Trophoblast cell (in vitro differentiated cells and primary cell): ENCODE measurements at regions not wholly inside any gene's neighbourhood (a gene's known extent, or its start where the extent isn't known, plus 50 kb on each side); places are given as distances from the start of the nearest gene placed in this dataset.

Experiments used
- DNase-seq, 2 donors: peaks; one replicate each; pipeline ENCODE4 v3.0.0-alpha.2; 2016
- H2AFZ ChIP-seq: 2 replicates; pipeline ENCODE4 v1.6.1; 2013; ENCODE audit warnings: low read length, moderate library complexity, mild to moderate bottlenecking; ENCODE audit not compliant: insufficient read depth, poor library complexity
- H2AK5ac ChIP-seq: 2 replicates; pipeline ENCODE4 v1.6.1; 2013; ENCODE audit warnings: mild to moderate bottlenecking, low read length
- H2BK120ac ChIP-seq: 2 replicates; pipeline ENCODE4 v1.6.1; 2013; ENCODE audit warnings: low read length, mild to moderate bottlenecking, moderate library complexity; ENCODE audit not compliant: insufficient read depth, poor library complexity
- H2BK12ac ChIP-seq: 2 replicates; pipeline ENCODE4 v1.6.1; 2013; ENCODE audit warnings: mild to moderate bottlenecking, low read length, moderate library complexity
- H2BK5ac ChIP-seq: 2 replicates; pipeline ENCODE4 v1.6.1; 2013; ENCODE audit warnings: low read length, low read depth, moderate library complexity, mild to moderate bottlenecking; ENCODE audit not compliant: poor library complexity
- H3K14ac ChIP-seq: 2 replicates; pipeline ENCODE4 v1.6.1; 2013; ENCODE audit warnings: mild to moderate bottlenecking, low read length
- H3K18ac ChIP-seq: 2 replicates; pipeline ENCODE4 v1.6.1; 2013; ENCODE audit warnings: mild to moderate bottlenecking, low read length
- H3K23ac ChIP-seq: 2 replicates; pipeline ENCODE4 v1.6.1; 2013; ENCODE audit warnings: low read length
- H3K27ac ChIP-seq: 2 replicates; pipeline ENCODE4 v1.5.1; 2013; ENCODE audit warnings: low read depth, mild to moderate bottlenecking, inconsistent platforms, low read length, moderate library complexity
- H3K27me3 ChIP-seq: 2 replicates; pipeline ENCODE4 v1.6.1; 2013; ENCODE audit warnings: inconsistent platforms, mild to moderate bottlenecking, low read length, moderate library complexity; ENCODE audit not compliant: insufficient read depth
- H3K36me3 ChIP-seq, 2 experiments: 1 replicate in 1 of 2; 2 replicates in 1 of 2; pipeline ENCODE4 v1.6.1; 2013; ENCODE audit warnings: low read length in 2 of 2, mild to moderate bottlenecking in 2 of 2, moderate library complexity in 1 of 2; ENCODE audit not compliant: insufficient read depth in 2 of 2, control insufficient read depth in 1 of 2
- H3K4ac ChIP-seq: 2 replicates; pipeline ENCODE4 v1.6.1; 2013; ENCODE audit warnings: low read depth, mild to moderate bottlenecking, low read length, moderate library complexity
- H3K4me1 ChIP-seq, 2 experiments: 1 replicate in 1 of 2; 2 replicates in 1 of 2; pipeline ENCODE4 v1.6.1; 2013; ENCODE audit warnings: low read length in 2 of 2, mild to moderate bottlenecking in 2 of 2, moderate library complexity in 1 of 2; ENCODE audit not compliant: insufficient read depth in 2 of 2, control insufficient read depth in 1 of 2
- H3K4me2 ChIP-seq: 2 replicates; pipeline ENCODE4 v1.6.1; 2013; ENCODE audit warnings: inconsistent platforms, mild to moderate bottlenecking, low read length, moderate library complexity
- H3K4me3 ChIP-seq: 2 replicates; pipeline ENCODE4 v1.5.1; 2013; ENCODE audit warnings: mild to moderate bottlenecking, low read depth, low read length, inconsistent platforms
- H3K79me1 ChIP-seq: one replicate; pipeline ENCODE4 v1.6.1; 2013; ENCODE audit warnings: low read length
- H3K79me2 ChIP-seq: 2 replicates; pipeline ENCODE4 v1.6.1; 2013; ENCODE audit warnings: low read length, mild to moderate bottlenecking; ENCODE audit not compliant: control insufficient read depth, insufficient read depth, poor library complexity
- H3K9ac ChIP-seq: 2 replicates; pipeline ENCODE4 v1.6.1; 2013; ENCODE audit warnings: mild to moderate bottlenecking, low read length
- H3K9me3 ChIP-seq: 2 replicates; pipeline ENCODE4 v1.6.1; 2013; ENCODE audit warnings: low read depth, mild to moderate bottlenecking, control low read depth, inconsistent platforms, low read length; ENCODE audit not compliant: insufficient read depth
- H4K12ac ChIP-seq: 2 replicates; pipeline ENCODE4 v1.6.1; 2013; ENCODE audit warnings: low read depth, mild to moderate bottlenecking, low read length, moderate library complexity
- H4K8ac ChIP-seq: 2 replicates; pipeline ENCODE4 v1.6.1; 2013; ENCODE audit warnings: low read depth, mild to moderate bottlenecking, low read length, moderate library complexity
- H4K91ac ChIP-seq: one replicate; pipeline ENCODE4 v1.6.1; 2013; ENCODE audit warnings: low read depth, mild to moderate bottlenecking, low read length, moderate library complexity
- WGBS: extraction: QIAGEN DNeasy Blood & Tissue Kit; methylation state at CpG from one replicate; pipeline ENCODE4 v1.1.7; 2013; ENCODE audit warnings: missing lambda C conversion rate; ENCODE audit not compliant: insufficient read length, insufficient coverage; ENCODE audit errors: extremely low coverage; 5-methylcytosine and 5-hydroxymethylcytosine counted together

GRCh38 chr10:88168171-88169036, 305.0 kb downstream of the PTEN start:
- no peak for DNase-seq
- Histone ChIP-seq H3K4me3 (no peak overlapping the region), H4K91ac (no peak overlapping the region), H2BK5ac (no peak overlapping the region), H3K9ac (no peak overlapping the region), H3K79me1 (no peaks in the 10 kb centered on the region), H3K14ac (no peak overlapping the region), H4K12ac (no peak overlapping the region), H3K18ac (no peak overlapping the region), H3K79me2 (no peaks in the 10 kb centered on the region), H3K4me1 (peaks cover 0 to 4% of the 10 kb centered on the region in 2 experiments), H2AK5ac (no peak overlapping the region), H3K36me3 (no peaks in the 10 kb centered on the region), H2AFZ (no peak overlapping the region), H3K9me3 (no peaks in the 10 kb centered on the region), H3K27me3 (no peaks in the 10 kb centered on the region), H4K8ac (no peak overlapping the region), H2BK12ac (no peak overlapping the region), H3K4ac (no peak overlapping the region), H3K23ac (no peak overlapping the region), H2BK120ac (no peak overlapping the region), H3K27ac (no peak overlapping the region), H3K4me2 (no peak overlapping the region)
- no CpG with 5 or more reads among the region's 3 CpGs for WGBS

- Histone ChIP-seq H3K36me3 (no peaks in the 10 kb centered on the region), H3K4me3 (no peak overlapping the region)
- DNase-seq, result no peak
Measured at GRCh38 chr10:88169037-88169319, 305.6 kb downstream of the PTEN start.

GRCh38 chr10:88170628-88171027, 307.2 kb downstream of the PTEN start:
- H4K12ac ChIP-seq, result no peak overlapping the region
- no CpG with 5 or more reads among the region's 1 CpG for WGBS

More at GRCh38 chr10:88169037-88169319, 305.6 kb downstream of the PTEN start:
- peaks cover 0 to 4% of the 10 kb centered on the region in 2 experiments for H3K4me1 ChIP-seq
- no peak overlapping the region for H2BK12ac ChIP-seq
- no peaks in the 10 kb centered on the region for H3K27me3 ChIP-seq
- no peak overlapping the region for H2AK5ac ChIP-seq
- H3K79me2 ChIP-seq, result no peaks in the 10 kb centered on the region
- H2BK120ac ChIP-seq, result no peak overlapping the region
- H3K14ac ChIP-seq, result no peak overlapping the region
- H3K18ac ChIP-seq, result no peak overlapping the region
- H4K8ac ChIP-seq, result no peak overlapping the region
- H3K9ac ChIP-seq, result no peak overlapping the region
- H3K23ac ChIP-seq, result no peak overlapping the region
- no peak overlapping the region for H2AFZ ChIP-seq
- H3K27ac ChIP-seq, result no peak overlapping the region
- H3K4ac ChIP-seq, result no peak overlapping the region
- no peak overlapping the region for H4K12ac ChIP-seq
- H2BK5ac ChIP-seq, result no peak overlapping the region
- H3K79me1 ChIP-seq, result no peaks in the 10 kb centered on the region
- H4K91ac ChIP-seq, result no peak overlapping the region
- H3K4me2 ChIP-seq, result no peak overlapping the region
- no peaks in the 10 kb centered on the region for H3K9me3 ChIP-seq

GRCh38 chr10:88172159-88172558, 308.7 kb downstream of the PTEN start:
- Histone ChIP-seq H3K9me3 (no peaks in the 10 kb centered on the region), H3K23ac (no peak overlapping the region), H2AFZ (no peak overlapping the region), H3K4me3 (no peak overlapping the region), H3K27me3 (no peaks in the 10 kb centered on the region), H3K4ac (no peak overlapping the region), H2BK120ac (no peak overlapping the region), H3K14ac (no peak overlapping the region), H2AK5ac (no peak overlapping the region), H3K79me2 (no peaks in the 10 kb centered on the region), H3K79me1 (no peaks in the 10 kb centered on the region), H4K8ac (no peak overlapping the region), H2BK5ac (no peak overlapping the region), H3K4me1 (no peaks in the 10 kb centered on the region), H4K91ac (no peak overlapping the region), H3K4me2 (no peak overlapping the region), H3K18ac (no peak overlapping the region), H2BK12ac (no peak overlapping the region), H3K27ac (no peak overlapping the region), H4K12ac (no peak overlapping the region), H3K9ac (no peak overlapping the region), H3K36me3 (no peaks in the 10 kb centered on the region)
- WGBS, result no CpG with 5 or more reads among the region's 1 CpG
- DNase-seq, result no peak

More at GRCh38 chr10:88170628-88171027, 307.2 kb downstream of the PTEN start:
- Histone ChIP-seq H3K23ac (no peak overlapping the region), H3K4ac (no peak overlapping the region), H3K9ac (no peak overlapping the region), H3K9me3 (no peaks in the 10 kb centered on the region), H3K27me3 (no peaks in the 10 kb centered on the region), H3K4me1 (peaks cover 0 to 2% of the 10 kb centered on the region in 2 experiments), H4K91ac (no peak overlapping the region), H2AK5ac (no peak overlapping the region), H3K4me3 (no peak overlapping the region), H4K8ac (no peak overlapping the region), H2BK12ac (no peak overlapping the region), H3K18ac (no peak overlapping the region), H3K36me3 (no peaks in the 10 kb centered on the region), H3K79me2 (no peaks in the 10 kb centered on the region), H2BK120ac (no peak overlapping the region), H3K27ac (no peak overlapping the region), H3K14ac (no peak overlapping the region), H2AFZ (no peak overlapping the region), H3K4me2 (no peak overlapping the region), H2BK5ac (no peak overlapping the region), H3K79me1 (no peaks in the 10 kb centered on the region)
- DNase-seq, result no peak
